ENCODE measurements at regions not wholly inside any gene's neighbourhood (a gene's known extent, or its start where the extent isn't known, plus 50 kb on each side); places are given as distances from the start of the nearest gene placed in this dataset.

DNA sequence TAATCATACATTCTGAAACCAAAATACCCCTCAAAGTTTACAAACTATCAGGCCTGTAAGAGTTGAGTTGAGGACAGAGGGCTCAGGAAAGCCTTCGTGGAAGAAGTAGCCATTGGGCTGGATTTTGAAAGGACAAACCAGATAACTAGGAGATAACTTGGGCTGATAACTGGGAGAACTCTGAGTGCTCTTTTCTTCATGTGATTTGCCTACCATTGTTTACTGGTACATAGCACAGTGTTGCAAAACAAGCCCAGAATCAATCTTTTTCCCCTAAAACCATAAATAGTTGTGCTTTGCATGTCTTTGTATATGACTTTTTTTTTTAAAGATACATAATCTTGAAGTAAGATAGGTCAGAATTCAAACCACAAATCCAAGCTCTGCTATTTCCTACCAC is 106.7 kb upstream of the ITGB1 start:
- H3K4me3 Mint-ChIP-seq, result no peak overlapping the region
- Histone ChIP-seq H2BK120ac (ENCODE audit: low read depth, low read length, poor library complexity, severe bottlenecking) (no peak overlapping the region), H3T11ph (ENCODE audit: low read length) (no peak overlapping the region), H3K18ac (ENCODE audit: insufficient read length, low read depth, low read length) (no peak overlapping the region), H2BK12ac (ENCODE audit: insufficient read length, low read depth, low read length) (no peak overlapping the region), H4K5ac (ENCODE audit: insufficient read length, low read depth, low read length) (no peak overlapping the region), H3K56ac (ENCODE audit: insufficient read length, low read depth, low read length) (no peak overlapping the region), H3K14ac (ENCODE audit: insufficient read depth, low read length) (no peak overlapping the region), H3K9ac (ENCODE audit: extremely low read depth, insufficient read length, low read length) (no peak overlapping the region), H3K4ac (ENCODE audit: low read depth, low read length) (no peak overlapping the region), H3K23me2 (ENCODE audit: insufficient read length, low read depth, low read length, poor library complexity, severe bottlenecking) (no peaks in the 10 kb centered on the region), H4K20me1 (ENCODE audit: control insufficient read depth, insufficient read depth, insufficient read length) (no peaks in the 10 kb centered on the region), H3K23ac (ENCODE audit: insufficient read length, low read depth, low read length) (no peak overlapping the region), H2BK15ac (ENCODE audit: low read depth, low read length) (no peak overlapping the region), H3K4me1 (ENCODE audit: insufficient read depth, low read length) (no peaks in the 10 kb centered on the region), H2AFZ (ENCODE audit: low read length) (no peak overlapping the region), H2BK20ac (ENCODE audit: low read depth, low read length, poor library complexity, severe bottlenecking) (no peak overlapping the region), H4K8ac (replicated peaks; ENCODE audit: insufficient read length, low read depth, low read length) (no peak overlapping the region), H2AK5ac (ENCODE audit: insufficient read length, low read length) (no peak overlapping the region), H4K91ac (ENCODE audit: insufficient read length, low read depth, low read length) (no peak overlapping the region), H3K79me1 (ENCODE audit: insufficient read depth, low read depth, low read length, poor library complexity, severe bottlenecking) (no peaks in the 10 kb centered on the region), H3K9me3 (ENCODE audit: control insufficient read depth, low read depth, low read length) (no peaks in the 10 kb centered on the region), H3K27ac (ENCODE audit: insufficient read length, low read depth, low read length) (no peak overlapping the region), H3K79me2 (ENCODE audit: insufficient read depth, low read length) (no peaks in the 10 kb centered on the region), H3K4me2 (ENCODE audit: insufficient read depth, insufficient read length, low read length) (no peak overlapping the region), H3K27me3 (ENCODE audit: insufficient read depth, low read length) (no peaks in the 10 kb centered on the region), H2BK5ac (ENCODE audit: insufficient read length, low read length) (no peak overlapping the region)
- TF ChIP-seq, protein P1, sequence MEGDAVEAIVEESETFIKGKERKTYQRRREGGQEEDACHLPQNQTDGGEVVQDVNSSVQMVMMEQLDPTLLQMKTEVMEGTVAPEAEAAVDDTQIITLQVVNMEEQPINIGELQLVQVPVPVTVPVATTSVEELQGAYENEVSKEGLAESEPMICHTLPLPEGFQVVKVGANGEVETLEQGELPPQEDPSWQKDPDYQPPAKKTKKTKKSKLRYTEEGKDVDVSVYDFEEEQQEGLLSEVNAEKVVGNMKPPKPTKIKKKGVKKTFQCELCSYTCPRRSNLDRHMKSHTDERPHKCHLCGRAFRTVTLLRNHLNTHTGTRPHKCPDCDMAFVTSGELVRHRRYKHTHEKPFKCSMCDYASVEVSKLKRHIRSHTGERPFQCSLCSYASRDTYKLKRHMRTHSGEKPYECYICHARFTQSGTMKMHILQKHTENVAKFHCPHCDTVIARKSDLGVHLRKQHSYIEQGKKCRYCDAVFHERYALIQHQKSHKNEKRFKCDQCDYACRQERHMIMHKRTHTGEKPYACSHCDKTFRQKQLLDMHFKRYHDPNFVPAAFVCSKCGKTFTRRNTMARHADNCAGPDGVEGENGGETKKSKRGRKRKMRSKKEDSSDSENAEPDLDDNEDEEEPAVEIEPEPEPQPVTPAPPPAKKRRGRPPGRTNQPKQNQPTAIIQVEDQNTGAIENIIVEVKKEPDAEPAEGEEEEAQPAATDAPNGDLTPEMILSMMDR (conservative IDR thresholded peaks at IDR 0.05), result no peak
- H3K36me3 Mint-ChIP-seq (ENCODE audit: insufficient read depth in 1 of 3, low read depth in 3 of 3), result no peaks in the 10 kb centered on the region
- no peak for DNase-seq
- peaks cover 0 to 5% of the 10 kb centered on the region in 2 experiments; a peak in 1 of 4 replicates for H3K4me1 Mint-ChIP-seq
- no peak overlapping the region for H3K27ac Mint-ChIP-seq
- no peaks in the 10 kb centered on the region for H3K9me3 Mint-ChIP-seq
- H3K27me3 Mint-ChIP-seq (ENCODE audit: low read depth), result no peaks in the 10 kb centered on the region; the same call in 1 of the 2 replicates
- WGBS (ENCODE audit: extremely low coverage, insufficient read length, low lambda C conversion rate), result no CpG with 5 or more reads among the region's 1 CpG

Data from H9 (cell line).